DND-41 (cell line): ENCODE measurements at regions not wholly inside any gene's neighbourhood (a gene's known extent, or its start where the extent isn't known, plus 50 kb on each side); places are given as distances from the start of the nearest gene placed in this dataset.

Experiments
- ATAC-seq: fragments of 200-7000 bp; cut with Tn5 transposase; 3 replicates; pipeline ENCODE4 v1.9.1; 2021; ENCODE audit warnings: low read depth; ENCODE audit not compliant: insufficient read depth
- DNase-seq: peaks from one replicate; pipeline ENCODE4 v3.0.0-alpha.2; 2020
- H2AFZ ChIP-seq: 2 replicates; pipeline ENCODE4 v1.6.0; 2012; ENCODE audit warnings: low read depth, low read length
- H3K27ac ChIP-seq: 2 replicates; pipeline ENCODE4 v1.5.1; 2012; ENCODE audit warnings: low read length, inconsistent platforms
- H3K27me3 ChIP-seq: fragments of 200-600 bp; sonication (generic); 2 replicates; pipeline ENCODE4 v1.6.0; 2012; ENCODE audit warnings: low read length, mild to moderate bottlenecking, inconsistent platforms; ENCODE audit not compliant: insufficient read depth, poor library complexity
- H3K36me3 ChIP-seq: 2 replicates; pipeline ENCODE4 v1.5.1; 2012; ENCODE audit warnings: low read length, inconsistent platforms; ENCODE audit not compliant: insufficient read depth
- H3K4me1 ChIP-seq: 2 replicates; pipeline ENCODE4 v1.5.1; 2012; ENCODE audit warnings: mild to moderate bottlenecking, low read length; ENCODE audit not compliant: insufficient read depth
- H3K4me2 ChIP-seq: 2 replicates; pipeline ENCODE4 v1.6.0; 2012; ENCODE audit warnings: mild to moderate bottlenecking, moderate library complexity, low read length, inconsistent platforms; ENCODE audit not compliant: insufficient read depth
- H3K4me3 ChIP-seq, 2 experiments: fragments of 200-600 bp in 1 of 2; shearing (Covaris generic) in 1 of 2; 2 replicates each; pipeline ENCODE4 v1.5.1; 2012 to 2016; ENCODE audit warnings: inconsistent platforms in 2 of 2, low read length in 2 of 2, mild to moderate bottlenecking in 2 of 2, low read depth in 1 of 2, moderate library complexity in 1 of 2
- H3K79me2 ChIP-seq: 2 replicates; pipeline ENCODE4 v1.6.0; 2012; ENCODE audit warnings: low read length, inconsistent platforms; ENCODE audit not compliant: insufficient read depth
- H3K9ac ChIP-seq: 2 replicates; pipeline ENCODE4 v1.6.0; 2012; ENCODE audit warnings: low read depth, mild to moderate bottlenecking, inconsistent platforms, low read length, moderate library complexity
- H3K9me3 ChIP-seq: 2 replicates; pipeline ENCODE4 v1.5.1; 2012; ENCODE audit warnings: low read length, moderate library complexity, mild to moderate bottlenecking, inconsistent platforms; ENCODE audit not compliant: insufficient read depth, severe bottlenecking
- H4K20me1 ChIP-seq: 2 replicates; pipeline ENCODE4 v1.6.0; 2012; ENCODE audit warnings: low read length; ENCODE audit not compliant: insufficient read depth
- CTCF ChIP-seq: IDR thresholded peaks from 2 replicates; pipeline ENCODE4 v1.5.1; 2012; ENCODE audit warnings: borderline replicate concordance, low read length, moderate library complexity, mild to moderate bottlenecking; ENCODE audit not compliant: poor library complexity, severe bottlenecking; ENCODE audit errors: extremely low read depth
- EZH2 ChIP-seq: IDR thresholded peaks from 3 replicates; pipeline ENCODE4 v1.6.1; 2012; ENCODE audit warnings: borderline replicate concordance, low read depth, mild to moderate bottlenecking, moderate library complexity, low read length, inconsistent platforms; ENCODE audit not compliant: severe bottlenecking

DNA sequence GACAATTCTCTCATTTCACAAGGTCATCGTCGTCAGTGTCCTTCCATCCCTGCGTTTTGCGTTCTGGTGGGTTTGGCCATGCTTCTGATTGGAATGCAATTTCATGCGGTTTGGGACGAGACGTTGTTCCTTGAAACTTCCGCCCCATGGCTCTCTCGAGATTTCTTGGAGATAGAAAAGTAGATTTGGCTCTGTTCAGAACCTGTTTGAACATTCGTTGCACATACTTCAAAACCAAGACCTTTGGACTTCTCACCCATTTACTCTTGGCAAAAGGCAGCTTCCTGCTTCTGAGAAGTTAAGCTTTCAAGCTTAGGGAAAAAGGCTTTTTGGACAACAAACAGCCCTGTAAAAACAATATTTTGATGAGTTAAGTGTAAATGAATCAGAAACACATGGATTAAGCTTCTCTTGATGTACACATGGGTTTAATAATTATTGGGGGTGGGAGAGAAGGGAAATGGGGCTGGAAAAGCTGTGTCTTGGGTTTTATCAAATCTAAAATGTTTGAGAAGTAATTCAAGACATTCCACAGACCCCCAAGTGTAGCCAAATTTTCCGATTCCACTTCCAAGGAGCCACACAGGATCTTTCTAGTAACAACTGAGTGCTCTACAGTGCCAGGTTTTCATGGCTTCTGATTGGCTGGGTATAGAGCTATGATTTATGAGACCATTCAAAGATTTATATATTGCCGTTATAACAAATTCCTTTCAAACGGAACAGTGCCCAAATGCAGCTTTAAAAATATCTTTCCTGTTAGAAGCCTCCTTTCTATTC lies 467.2 kb downstream of the MED13L start:
- H3K4me2 ChIP-seq = no peak overlapping the region
- H3K27me3 ChIP-seq = no peaks in the 10 kb centered on the region
- TF ChIP-seq EZH2 = no peak
- no peak for TF ChIP-seq CTCF

DNA sequence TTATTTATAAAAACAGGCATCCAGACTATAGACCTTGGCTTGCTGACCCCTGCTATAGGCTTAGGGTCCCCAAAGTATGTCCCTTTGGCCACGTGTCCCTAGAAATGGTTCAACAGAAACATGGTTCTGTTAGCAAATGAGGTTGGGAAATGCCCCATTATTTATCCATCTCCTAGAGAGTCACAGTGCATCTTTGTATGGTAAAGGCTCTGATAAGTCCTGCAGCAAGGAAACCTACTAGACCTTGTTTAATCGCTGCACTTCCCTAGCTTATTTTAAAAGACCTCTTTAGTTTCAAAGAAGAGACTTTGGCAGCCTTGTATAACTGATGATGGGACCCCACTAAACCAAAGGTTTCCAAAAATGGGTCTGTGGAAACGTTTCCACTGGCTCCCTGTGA lies 471.5 kb downstream of the MED13L start:
- Histone ChIP-seq H3K27ac (no peak overlapping the region), H3K9me3 (no peaks in the 10 kb centered on the region), H4K20me1 (no peaks in the 10 kb centered on the region), H3K36me3 (no peaks in the 10 kb centered on the region), H3K79me2 (no peaks in the 10 kb centered on the region), H3K4me2 (no peak overlapping the region), H3K4me3 (no peak overlapping the region), H3K9ac (no peak overlapping the region), H3K4me1 (no peaks in the 10 kb centered on the region), H2AFZ (no peak overlapping the region), H3K27me3 (no peaks in the 10 kb centered on the region)
- DNase-seq (no peak), ATAC-seq (no peak)
- TF ChIP-seq EZH2 = no peak
- TF ChIP-seq CTCF = no peak

More for the DNA sequence above, 467.2 kb downstream of the MED13L start:
- Histone ChIP-seq H3K36me3 (no peaks in the 10 kb centered on the region), H3K9ac (no peak overlapping the region), H3K4me1 (no peaks in the 10 kb centered on the region), H3K27ac (no peak overlapping the region), H2AFZ (no peak overlapping the region), H3K79me2 (no peaks in the 10 kb centered on the region), H4K20me1 (no peaks in the 10 kb centered on the region), H3K9me3 (peaks cover 2% of the 10 kb centered on the region), H3K4me3 (no peak overlapping the region)
- ATAC-seq (no peak), DNase-seq (no peak)

DNA sequence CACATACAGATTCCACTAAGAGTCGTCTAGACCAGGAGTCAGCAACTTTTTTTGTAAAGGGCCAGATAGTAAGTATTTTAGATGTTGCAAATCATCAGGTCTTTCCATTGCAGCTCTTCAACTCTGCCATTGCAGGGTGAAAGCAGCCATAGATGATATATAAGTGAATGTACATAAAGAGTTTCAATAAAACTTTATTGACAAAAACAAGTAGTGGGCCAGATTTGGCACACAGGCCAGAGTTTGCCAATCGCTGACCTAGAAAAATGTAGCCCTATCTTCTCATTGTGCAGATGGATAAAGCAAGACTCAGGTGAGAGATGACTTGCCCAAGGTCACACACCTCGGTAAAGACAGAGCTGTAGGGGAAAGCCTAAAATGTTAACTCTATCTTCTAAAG lies 474.7 kb downstream of the MED13L start:
- H4K20me1 ChIP-seq = no peaks in the 10 kb centered on the region
- no peak for TF ChIP-seq CTCF
- H3K27ac ChIP-seq = no peak overlapping the region
- H3K4me2 ChIP-seq = no peak overlapping the region
- H3K9me3 ChIP-seq = no peaks in the 10 kb centered on the region
- no peaks in the 10 kb centered on the region for H3K36me3 ChIP-seq
- ATAC-seq = no peak
- no peak for DNase-seq
- H3K27me3 ChIP-seq = no peaks in the 10 kb centered on the region
- H3K4me3 ChIP-seq = no peak overlapping the region
- no peak overlapping the region for H2AFZ ChIP-seq
- H3K79me2 ChIP-seq = no peaks in the 10 kb centered on the region
- no peak overlapping the region for H3K9ac ChIP-seq
- H3K4me1 ChIP-seq = no peaks in the 10 kb centered on the region
